Esophagus squamous epithelium (tissue), 5 donors: ENCODE measurements at regions not wholly inside any gene's neighbourhood (a gene's known extent, or its start where the extent isn't known, plus 50 kb on each side); places are given as distances from the start of the nearest gene placed in this dataset.

Experiments
- DNase-seq: peaks from one replicate; lab custom pipeline; 2025; lab: John Stamatoyannopoulos, UW
- H3K27ac ChIP-seq, 4 donors: fragments of 200-600 bp; sonication (generic); one replicate each; pipeline ENCODE4 v1.5.1; 2016 to 2019; ENCODE audit warnings: mild to moderate bottlenecking in 1 of 4
- H3K27me3 ChIP-seq, 4 donors: fragments of 200-600 bp; sonication (generic); 1 replicate in 3 of 4; 2 replicates in 1 of 4; pipeline versions ENCODE4 v1.5.1 to v1.6.0; 2017 to 2021; ENCODE audit warnings: antibody characterized with exemption in 1 of 4
- H3K36me3 ChIP-seq, 3 donors: fragments of 200-600 bp; sonication (generic); one replicate each; pipeline ENCODE4 v1.5.1; 2016 to 2019
- H3K4me1 ChIP-seq, 3 donors: fragments of 200-600 bp; sonication (generic); one replicate each; pipeline ENCODE4 v1.5.1; 2017 to 2019
- H3K4me3 ChIP-seq, 4 donors: fragments of 200-600 bp; sonication (generic); 1 replicate in 3 of 4; 2 replicates in 1 of 4; pipeline ENCODE4 v1.5.1; 2016 to 2019; ENCODE audit warnings: mild to moderate bottlenecking in 2 of 4, moderate library complexity in 1 of 4
- H3K9me3 ChIP-seq, 3 donors: fragments of 200-600 bp; sonication (generic); one replicate each; pipeline ENCODE4 v1.5.1; 2016 to 2019
- CTCF ChIP-seq, 6 experiments: fragments of 450-650 bp in 4 of 6; fragments of 200-600 bp in 2 of 6; sonication (generic) in 2 of 6; IDR thresholded peaks; one replicate each; pipeline ENCODE4 v1.5.1; 2016 to 2019; ENCODE audit warnings: antibody characterized with exemption in 6 of 6, mild to moderate bottlenecking in 4 of 6, moderate library complexity in 4 of 6
- POLR2A ChIP-seq, 4 donors: fragments of 450-650 bp; IDR thresholded peaks; one replicate each; pipeline ENCODE4 v1.6.1; 2017; ENCODE audit warnings: antibody characterized with exemption in 4 of 4, mild to moderate bottlenecking in 4 of 4, moderate library complexity in 3 of 4
- WGBS, 2 donors: methylation state at CpG; one replicate each; pipeline ENCODE4 v1.1.5; 2018; 5-methylcytosine and 5-hydroxymethylcytosine counted together
- intact Hi-C: fragments of 100-400 bp; cut with DNase I; formaldehyde crosslinking; loops from one replicate; pipeline ENCODE4 v1.15.0; 2022
- donor health status: DM: yes; HTN: yes; CAD: no.

- intact Hi-C loops = no loop called here
These were observed 1390.1 kb downstream of the MRPL39 start for GRCh38 chr21:24217151-24217550.

GRCh38 chr21:24210130-24210529 is 1397.2 kb downstream of the MRPL39 start:
- DNase-seq = no peak
- TF ChIP-seq POLR2A (IDR thresholded peaks at IDR 0.05) (no peak), CTCF (IDR thresholded peaks at IDR 0.05) (no peak)
- H3K9me3 ChIP-seq = peaks cover 0 to 7% (median 0%) of the 10 kb centered on the region in 3 donors
- no peak overlapping the region for H3K4me3 ChIP-seq
- no peaks in the 10 kb centered on the region for H3K36me3 ChIP-seq
- no peaks in the 10 kb centered on the region for H3K27me3 ChIP-seq
- H3K4me1 ChIP-seq = no peaks in the 10 kb centered on the region
- H3K27ac ChIP-seq = no peak overlapping the region
- 59 to 60% methylated on average over 5 of the region's 5 CpGs for WGBS, 2 donors
- intact Hi-C loops = no loop called here

More at GRCh38 chr21:24217151-24217550, 1390.1 kb downstream of the MRPL39 start:
- Histone ChIP-seq H3K4me3 (no peak overlapping the region), H3K27ac (no peak overlapping the region), H3K27me3 (no peaks in the 10 kb centered on the region), H3K4me1 (no peaks in the 10 kb centered on the region), H3K36me3 (no peaks in the 10 kb centered on the region), H3K9me3 (no peaks in the 10 kb centered on the region)
- no peak for DNase-seq
- WGBS, 2 donors = 38 to 53% methylated on average over 4 of the region's 4 CpGs
- TF ChIP-seq POLR2A (IDR thresholded peaks at IDR 0.05) (no peak), CTCF (IDR thresholded peaks at IDR 0.05) (no peak)

GRCh38 chr21:24208562-24209260 is 1398.6 kb downstream of the MRPL39 start:
- no peak for TF ChIP-seq POLR2A (IDR thresholded peaks at IDR 0.05)
- no peak for TF ChIP-seq CTCF (IDR thresholded peaks at IDR 0.05)
- intact Hi-C loops = no loop called here
- Histone ChIP-seq H3K27ac (no peak overlapping the region), H3K4me1 (no peaks in the 10 kb centered on the region), H3K36me3 (no peaks in the 10 kb centered on the region), H3K9me3 (peaks cover 0 to 7% (median 0%) of the 10 kb centered on the region in 3 donors), H3K4me3 (no peak overlapping the region), H3K27me3 (no peaks in the 10 kb centered on the region)
- no peak for DNase-seq
- WGBS, 2 donors = 86 to 98% methylated on average over 9 to 28 of the region's 54 CpGs

- DNase-seq = no peak
- intact Hi-C loops = no loop called here
- no peak for TF ChIP-seq POLR2A (IDR thresholded peaks at IDR 0.05)
- no peak for TF ChIP-seq CTCF (IDR thresholded peaks at IDR 0.05)
- Histone ChIP-seq H3K27me3 (no peaks in the 10 kb centered on the region), H3K27ac (no peak overlapping the region), H3K4me1 (no peaks in the 10 kb centered on the region), H3K9me3 (peaks cover 0 to 7% (median 0%) of the 10 kb centered on the region in 3 donors), H3K36me3 (no peaks in the 10 kb centered on the region), H3K4me3 (no peak overlapping the region)
- WGBS, 2 donors = 45 to 49% methylated on average over 2 of the region's 2 CpGs
These were observed 1402.0 kb downstream of the MRPL39 start for GRCh38 chr21:24205319-24205718.

GRCh38 chr21:24204641-24205040 is 1402.6 kb downstream of the MRPL39 start:
- Histone ChIP-seq H3K4me1 (no peaks in the 10 kb centered on the region), H3K27ac (no peak overlapping the region), H3K4me3 (no peak overlapping the region), H3K27me3 (no peaks in the 10 kb centered on the region), H3K36me3 (no peaks in the 10 kb centered on the region), H3K9me3 (peaks cover 0 to 7% (median 0%) of the 10 kb centered on the region in 3 donors)
- intact Hi-C loops = no loop called here
- no peak for DNase-seq
- no peak for TF ChIP-seq CTCF (IDR thresholded peaks at IDR 0.05)
- TF ChIP-seq POLR2A (IDR thresholded peaks at IDR 0.05) = no peak
- 76 to 80% methylated on average over 6 of the region's 6 CpGs for WGBS, 2 donors
